SK-N-SH (cell line): ENCODE measurements at regions not wholly inside any gene's neighbourhood (a gene's known extent, or its start where the extent isn't known, plus 50 kb on each side); places are given as distances from the start of the nearest gene placed in this dataset.

Experiments used
- CTCF ChIA-PET: fragments of 300-600, 350-600 bp; formaldehyde crosslinking; extraction: SDS; loops from one replicate; lab custom pipeline; 2021; lab: Yijun Ruan, JAX
- POLR2A ChIA-PET: fragments of 350-600 bp; sonication (Branson Sonifier 250); formaldehyde crosslinking; extraction: SDS; loops from one replicate; lab custom pipeline; 2020; ENCODE audit warnings: antibody characterized with exemption, inconsistent platforms; lab: Yijun Ruan, JAX
- DNase-seq: peaks from one replicate; pipeline ENCODE4 v3.0.0; 2012
- H2AFZ ChIP-seq: fragments of 200-600 bp; sonication (generic); 2 replicates; pipeline ENCODE4 v1.8.1; 2016; ENCODE audit warnings: antibody characterized with exemption, mild to moderate bottlenecking, low read depth
- H3F3A ChIP-seq: fragments of 200-600 bp; sonication (generic); replicated peaks from 2 replicates; pipeline ENCODE3; 2016; ENCODE audit warnings: antibody characterized with exemption, mild to moderate bottlenecking; ENCODE audit not compliant: insufficient read depth
- H3K27ac ChIP-seq, 2 experiments: fragments of 200-500 bp in 1 of 2; fragments of 200-600 bp in 1 of 2; sonication (Bioruptor generic) in 1 of 2; sonication (generic), shearing (Covaris generic) in 1 of 2; 2 replicates each; pipeline versions ENCODE4 v1.5.1 to v1.6.1; 2014 to 2016; ENCODE audit warnings: low read depth in 2 of 2, inconsistent platforms in 1 of 2, low read length in 1 of 2, mild to moderate bottlenecking in 1 of 2, mixed read lengths in 1 of 2
- H3K27me3 ChIP-seq: fragments of 200-600 bp; sonication (generic), shearing (Covaris generic); 2 replicates; pipeline ENCODE4 v1.6.1; 2016; ENCODE audit warnings: mixed run types; ENCODE audit not compliant: insufficient read depth
- H3K36me3 ChIP-seq, 2 experiments: fragments of 200-500 bp in 1 of 2; fragments of 200-600 bp in 1 of 2; sonication (Bioruptor generic) in 1 of 2; sonication (generic) in 1 of 2; replicated peaks in 1 of 2; 2 replicates each; pipeline versions ENCODE3 to v1.5.1; 2014 to 2016; ENCODE audit warnings: low read length in 1 of 2, mild to moderate bottlenecking in 1 of 2; ENCODE audit not compliant: insufficient read depth in 2 of 2, control insufficient read depth in 1 of 2
- H3K4me1 ChIP-seq, 2 experiments: fragments of 200-500 bp in 1 of 2; fragments of 200-600 bp in 1 of 2; sonication (Bioruptor generic) in 1 of 2; sonication (generic), shearing (Covaris generic) in 1 of 2; 2 replicates each; pipeline versions ENCODE4 v1.5.1 to v1.6.1; 2014 to 2016; ENCODE audit warnings: low read depth in 1 of 2, low read length in 1 of 2, mixed run types in 1 of 2; ENCODE audit not compliant: insufficient read depth in 2 of 2, control insufficient read depth in 1 of 2
- H3K4me2 ChIP-seq: fragments of 200-600 bp; sonication (generic), shearing (Covaris generic); 2 replicates; pipeline ENCODE4 v1.6.1; 2017; ENCODE audit warnings: mixed run types
- H3K4me3 ChIP-seq, 2 experiments: fragments of 200-500 bp in 1 of 2; fragments of 200-600 bp in 1 of 2; sonication (Bioruptor generic) in 1 of 2; sonication (generic), shearing (Covaris generic) in 1 of 2; 2 replicates each; pipeline versions ENCODE4 v1.5.1 to v1.8.1; 2014 to 2016; ENCODE audit warnings: low read depth in 2 of 2, inconsistent platforms in 1 of 2, low read length in 1 of 2, mild to moderate bottlenecking in 1 of 2, mixed read lengths in 1 of 2, moderate library complexity in 1 of 2
- H3K79me2 ChIP-seq: fragments of 200-600 bp; sonication (generic); 2 replicates; pipeline ENCODE4 v1.8.1; 2017; ENCODE audit warnings: mild to moderate bottlenecking; ENCODE audit not compliant: insufficient read depth
- H3K9ac ChIP-seq: fragments of 200-600 bp; sonication (generic); 2 replicates; pipeline ENCODE4 v1.6.1; 2017; ENCODE audit warnings: mixed run types
- H3K9me2 ChIP-seq: fragments of 200-600 bp; sonication (generic); 2 replicates; pipeline ENCODE4 v1.6.1; 2017; ENCODE audit warnings: mixed run types
- H3K9me3 ChIP-seq: fragments of 200-600 bp; sonication (generic); 2 replicates; pipeline ENCODE4 v1.6.1; 2017; ENCODE audit warnings: mixed run types, mild to moderate bottlenecking, moderate library complexity
- H4K20me1 ChIP-seq: fragments of 200-600 bp; sonication (generic); 2 replicates; pipeline ENCODE4 v1.6.1; 2017; ENCODE audit warnings: mild to moderate bottlenecking, mixed run types; ENCODE audit not compliant: insufficient read depth
- CHD2 ChIP-seq: fragments of 150-350 bp; IDR thresholded peaks from 2 replicates; pipeline ENCODE4 v1.6.1; 2018; ENCODE audit warnings: low read length; ENCODE audit not compliant: partially characterized antibody
- ELF1 ChIP-seq: IDR thresholded peaks from 2 replicates; pipeline ENCODE4 v1.4.0; 2012
- EP300 ChIP-seq, 2 experiments: IDR thresholded peaks; 2 replicates each; pipeline versions ENCODE4 v1.4.0 to v1.6.1; 2012; ENCODE audit warnings: borderline replicate concordance in 1 of 2, low read depth in 1 of 2, low read length in 1 of 2
- FOSL2 ChIP-seq: IDR thresholded peaks from 2 replicates; pipeline ENCODE4 v1.4.0; 2012; ENCODE audit warnings: low read depth, mild to moderate bottlenecking, moderate library complexity, borderline replicate concordance
- GABPA ChIP-seq: IDR thresholded peaks from 2 replicates; pipeline ENCODE4 v1.4.0; 2012; ENCODE audit warnings: low read depth, mild to moderate bottlenecking
- JUND ChIP-seq: IDR thresholded peaks from 2 replicates; pipeline ENCODE4 v1.4.0; 2012
- MEF2A ChIP-seq: IDR thresholded peaks from 2 replicates; pipeline ENCODE4 v1.4.0; 2012; ENCODE audit warnings: low read depth, borderline replicate concordance
- NFIC ChIP-seq: IDR thresholded peaks from 2 replicates; pipeline ENCODE4 v1.4.0; 2012; ENCODE audit warnings: borderline replicate concordance
- POLR2AphosphoS5 ChIP-seq: IDR thresholded peaks from 2 replicates; pipeline ENCODE4 v1.6.1; 2012; ENCODE audit warnings: low read depth, low read length
- RAD21 ChIP-seq: IDR thresholded peaks from 2 replicates; pipeline ENCODE4 v1.6.1; 2012; ENCODE audit warnings: mild to moderate bottlenecking, low read length
- RXRA ChIP-seq: IDR thresholded peaks from 2 replicates; pipeline ENCODE4 v1.4.0; 2012; ENCODE audit warnings: low read depth, mild to moderate bottlenecking, borderline replicate concordance
- SIN3A ChIP-seq: IDR thresholded peaks from 2 replicates; pipeline ENCODE4 v1.6.1; 2012; ENCODE audit warnings: low read depth, mild to moderate bottlenecking, low read length, moderate library complexity, borderline replicate concordance
- SMC3 ChIP-seq: IDR thresholded peaks from 2 replicates; pipeline ENCODE4 v1.6.1; 2012; ENCODE audit warnings: low read depth, low read length, improper control_type of control experiment
- TAF1 ChIP-seq: IDR thresholded peaks from 2 replicates; pipeline ENCODE4 v1.6.1; 2012; ENCODE audit warnings: low read depth, mild to moderate bottlenecking, low read length, moderate library complexity, borderline replicate concordance
- TEAD4 ChIP-seq: IDR thresholded peaks from 2 replicates; pipeline ENCODE4 v1.4.0; 2012; ENCODE audit warnings: mild to moderate bottlenecking, borderline replicate concordance; ENCODE audit not compliant: insufficient read depth
- WGBS: methylation state at CpG from one replicate; pipeline ENCODE4 v1.1.6; 2017; ENCODE audit warnings: low lambda C conversion rate; 5-methylcytosine and 5-hydroxymethylcytosine counted together
- TF ChIP-seq, protein P1 (sequence below): fragments of 150-350 bp; IDR thresholded peaks from 2 replicates; pipeline ENCODE4 v1.6.1; 2017; ENCODE audit warnings: antibody characterized with exemption, low read length, low read depth, borderline replicate concordance
- TF ChIP-seq, protein P2 (sequence below): IDR thresholded peaks from 2 replicates; pipeline ENCODE4; 2012
- TF ChIP-seq, protein P3 (sequence below): IDR thresholded peaks from 2 replicates; pipeline ENCODE4 v1.4.0; 2012; ENCODE audit warnings: low read depth, borderline replicate concordance
- TF ChIP-seq, protein P4 (sequence below): fragments of 150-350 bp; IDR thresholded peaks from 2 replicates; pipeline ENCODE4 v1.6.1; 2016; ENCODE audit warnings: mild to moderate bottlenecking, low read depth, low read length

DNA sequence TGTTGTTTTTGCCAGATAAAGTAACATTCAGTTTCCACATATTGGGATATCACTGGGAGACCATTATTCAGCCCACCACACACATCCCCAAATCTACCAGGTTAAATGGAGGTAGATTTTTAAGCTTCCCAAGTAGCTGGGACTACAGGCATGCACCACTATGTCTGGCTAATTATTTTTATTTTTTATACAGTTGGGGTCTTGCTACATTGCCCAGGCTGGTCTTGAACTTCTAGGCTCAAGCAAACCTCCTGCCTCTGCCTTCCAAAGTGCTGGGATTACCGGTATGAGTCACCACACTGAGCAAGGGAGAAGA is 96.6 kb upstream of the CHD2 start:
- no peaks in the 10 kb centered on the region for H3K36me3 ChIP-seq
- no peaks in the 10 kb centered on the region for H3K9me2 ChIP-seq
- no peak for TF ChIP-seq SMC3
- TF ChIP-seq SIN3A: no peak
- TF ChIP-seq GABPA: no peak
- no peak for TF ChIP-seq EP300 (IDR thresholded peaks at IDR 0.05; ENCODE audit: borderline replicate concordance in 1 of 2, low read depth in 1 of 2, low read length in 1 of 2)
- TF ChIP-seq, protein P1, sequence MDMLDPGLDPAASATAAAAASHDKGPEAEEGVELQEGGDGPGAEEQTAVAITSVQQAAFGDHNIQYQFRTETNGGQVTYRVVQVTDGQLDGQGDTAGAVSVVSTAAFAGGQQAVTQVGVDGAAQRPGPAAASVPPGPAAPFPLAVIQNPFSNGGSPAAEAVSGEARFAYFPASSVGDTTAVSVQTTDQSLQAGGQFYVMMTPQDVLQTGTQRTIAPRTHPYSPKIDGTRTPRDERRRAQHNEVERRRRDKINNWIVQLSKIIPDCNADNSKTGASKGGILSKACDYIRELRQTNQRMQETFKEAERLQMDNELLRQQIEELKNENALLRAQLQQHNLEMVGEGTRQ: no peak
- no peak for TF ChIP-seq RXRA
- no peak for TF ChIP-seq RAD21
- H3K4me2 ChIP-seq: no peak overlapping the region
- H4K20me1 ChIP-seq: no peaks in the 10 kb centered on the region
- no peaks in the 10 kb centered on the region for H3K79me2 ChIP-seq
- no peaks in the 10 kb centered on the region for H3K27me3 ChIP-seq
- H3K4me3 ChIP-seq: no peak overlapping the region
- peak overlapping the region in 1 of 2 experiments; percentile 87; a peak in 2 of 4 replicates for H3K27ac ChIP-seq
- POLR2A ChIA-PET: no interaction called here
- H3K9me3 ChIP-seq: no peaks in the 10 kb centered on the region
- H3F3A ChIP-seq: peaks cover 38% of the 10 kb centered on the region
- peaks cover 0 to 11% of the 10 kb centered on the region in 2 experiments; a peak in 2 of 4 replicates for H3K4me1 ChIP-seq
- CTCF ChIA-PET: interaction anchor here (1.4 kb wide), 1 partner anchor 114 kb away, joined by 4 read pairs; no protein-coding TSS in a partner anchor
- H3K9ac ChIP-seq: 0 out of 2 replicates have a peak overlapping the region, but pooled peaks have one; percentile 42
- no peak for DNase-seq
- 17% methylated on average over 1 of the region's 1 CpG for WGBS
- 0 out of 2 replicates have a peak overlapping the region, but pooled peaks have one; percentile 66 for H2AFZ ChIP-seq

DNA sequence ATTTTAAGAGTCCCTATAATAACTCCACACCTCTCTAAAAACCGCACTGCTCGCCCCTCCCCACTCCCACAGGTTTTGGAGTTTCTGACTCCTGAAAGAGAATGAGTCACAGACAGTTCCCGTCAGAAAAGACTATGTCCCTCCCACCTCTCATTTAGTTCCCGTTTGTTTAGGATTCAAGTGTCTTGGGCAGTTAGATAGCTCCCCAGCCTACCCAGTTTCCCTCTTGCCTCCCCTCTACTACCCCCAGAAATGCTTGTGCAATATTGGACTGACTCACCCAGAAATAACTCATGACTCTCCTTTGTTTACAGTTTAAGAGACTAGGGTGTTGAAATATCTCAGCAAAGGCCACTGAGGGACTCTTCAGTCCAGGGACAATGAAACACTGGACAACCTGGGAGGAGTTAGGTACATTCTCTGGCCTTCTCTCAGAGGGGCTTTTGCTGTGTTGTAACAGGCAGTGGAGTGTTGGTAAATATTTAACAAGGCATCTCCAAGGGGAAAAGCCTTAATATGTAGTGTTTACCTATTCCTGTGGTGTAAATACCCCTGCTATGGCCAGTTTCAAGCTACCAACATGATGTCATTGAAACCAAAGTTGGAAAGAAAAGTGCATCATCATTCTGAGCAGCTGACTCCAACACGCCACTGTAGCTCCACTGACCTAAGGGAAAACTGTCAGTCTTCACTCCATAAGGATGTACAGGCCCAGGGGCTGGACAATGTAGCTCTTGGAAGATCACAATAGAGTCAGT is 96.1 kb upstream of the CHD2 start:
- peaks cover 0 to 11% of the 10 kb centered on the region in 2 experiments; a peak in 2 of 4 replicates for H3K4me1 ChIP-seq
- no peak overlapping the region for H3K4me3 ChIP-seq
- H4K20me1 ChIP-seq: no peaks in the 10 kb centered on the region
- H2AFZ ChIP-seq: peak overlapping the region; percentile 66; the same call in 1 of the 2 replicates
- no peaks in the 10 kb centered on the region for H3K79me2 ChIP-seq
- H3K9me2 ChIP-seq: no peaks in the 10 kb centered on the region
- no peak overlapping the region for H3K4me2 ChIP-seq
- H3K9me3 ChIP-seq: no peaks in the 10 kb centered on the region
- DNase-seq: no peak
- peak overlapping the region in 1 of 2 experiments; percentile 87; a peak in 3 of 4 replicates for H3K27ac ChIP-seq
- ChIA-PET CTCF (interaction anchor here (0.6 to 1.4 kb wide), 3 partner anchors 110 to 1333 kb away, joined by 3 to 4 read pairs (median 3); no protein-coding TSS in a partner anchor), POLR2A (no interaction called here)
- peak overlapping the region; percentile 42; the same call in 1 of the 2 replicates for H3K9ac ChIP-seq
- no peaks in the 10 kb centered on the region for H3K27me3 ChIP-seq
- no peaks in the 10 kb centered on the region for H3K36me3 ChIP-seq
- no peak for TF ChIP-seq ELF1
- TF ChIP-seq RAD21: no peak
- TF ChIP-seq CHD2: no peak
- TF ChIP-seq TEAD4: peak; percentile 27; the same call in 1 of the 2 replicates
- TF ChIP-seq JUND: peak; percentile 67
- TF ChIP-seq, protein P2, sequence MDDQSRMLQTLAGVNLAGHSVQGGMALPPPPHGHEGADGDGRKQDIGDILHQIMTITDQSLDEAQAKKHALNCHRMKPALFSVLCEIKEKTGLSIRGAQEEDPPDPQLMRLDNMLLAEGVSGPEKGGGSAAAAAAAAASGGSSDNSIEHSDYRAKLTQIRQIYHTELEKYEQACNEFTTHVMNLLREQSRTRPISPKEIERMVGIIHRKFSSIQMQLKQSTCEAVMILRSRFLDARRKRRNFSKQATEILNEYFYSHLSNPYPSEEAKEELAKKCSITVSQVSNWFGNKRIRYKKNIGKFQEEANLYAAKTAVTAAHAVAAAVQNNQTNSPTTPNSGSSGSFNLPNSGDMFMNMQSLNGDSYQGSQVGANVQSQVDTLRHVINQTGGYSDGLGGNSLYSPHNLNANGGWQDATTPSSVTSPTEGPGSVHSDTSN: 0 out of 2 replicates have a peak, but pooled peaks have one; percentile 34
- peak; percentile 33; the same call in 1 of the 2 replicates for TF ChIP-seq POLR2AphosphoS5
- TF ChIP-seq, protein P3, sequence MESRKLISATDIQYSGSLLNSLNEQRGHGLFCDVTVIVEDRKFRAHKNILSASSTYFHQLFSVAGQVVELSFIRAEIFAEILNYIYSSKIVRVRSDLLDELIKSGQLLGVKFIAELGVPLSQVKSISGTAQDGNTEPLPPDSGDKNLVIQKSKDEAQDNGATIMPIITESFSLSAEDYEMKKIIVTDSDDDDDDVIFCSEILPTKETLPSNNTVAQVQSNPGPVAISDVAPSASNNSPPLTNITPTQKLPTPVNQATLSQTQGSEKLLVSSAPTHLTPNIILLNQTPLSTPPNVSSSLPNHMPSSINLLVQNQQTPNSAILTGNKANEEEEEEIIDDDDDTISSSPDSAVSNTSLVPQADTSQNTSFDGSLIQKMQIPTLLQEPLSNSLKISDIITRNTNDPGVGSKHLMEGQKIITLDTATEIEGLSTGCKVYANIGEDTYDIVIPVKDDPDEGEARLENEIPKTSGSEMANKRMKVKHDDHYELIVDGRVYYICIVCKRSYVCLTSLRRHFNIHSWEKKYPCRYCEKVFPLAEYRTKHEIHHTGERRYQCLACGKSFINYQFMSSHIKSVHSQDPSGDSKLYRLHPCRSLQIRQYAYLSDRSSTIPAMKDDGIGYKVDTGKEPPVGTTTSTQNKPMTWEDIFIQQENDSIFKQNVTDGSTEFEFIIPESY: no peak
- TF ChIP-seq, protein P4, sequence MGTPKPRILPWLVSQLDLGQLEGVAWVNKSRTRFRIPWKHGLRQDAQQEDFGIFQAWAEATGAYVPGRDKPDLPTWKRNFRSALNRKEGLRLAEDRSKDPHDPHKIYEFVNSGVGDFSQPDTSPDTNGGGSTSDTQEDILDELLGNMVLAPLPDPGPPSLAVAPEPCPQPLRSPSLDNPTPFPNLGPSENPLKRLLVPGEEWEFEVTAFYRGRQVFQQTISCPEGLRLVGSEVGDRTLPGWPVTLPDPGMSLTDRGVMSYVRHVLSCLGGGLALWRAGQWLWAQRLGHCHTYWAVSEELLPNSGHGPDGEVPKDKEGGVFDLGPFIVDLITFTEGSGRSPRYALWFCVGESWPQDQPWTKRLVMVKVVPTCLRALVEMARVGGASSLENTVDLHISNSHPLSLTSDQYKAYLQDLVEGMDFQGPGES: no peak
- peak in 1 of 2 experiments; percentile 20; a peak in 1 of 4 replicates for TF ChIP-seq EP300 (IDR thresholded peaks at IDR 0.05; ENCODE audit: borderline replicate concordance in 1 of 2, low read depth in 1 of 2, low read length in 1 of 2)
- TF ChIP-seq MEF2A: peak; percentile 41; the same call in 1 of the 2 replicates
- peak; percentile 39; the same call in 1 of the 2 replicates for TF ChIP-seq RXRA
- TF ChIP-seq TAF1: peak; percentile 18; the same call in 1 of the 2 replicates
- TF ChIP-seq NFIC: peak; percentile 4; the same call in 1 of the 2 replicates
- peak; percentile 69 for TF ChIP-seq FOSL2
- WGBS: 25% methylated on average over 5 of the region's 5 CpGs
- H3F3A ChIP-seq: peaks cover 38% of the 10 kb centered on the region
